ENCODE measurements at regions not wholly inside any gene's neighbourhood (a gene's known extent, or its start where the extent isn't known, plus 50 kb on each side); places are given as distances from the start of the nearest gene placed in this dataset.

- TF ChIP-seq POLR2A (IDR thresholded peaks at IDR 0.05) (no peak), CTCF (IDR thresholded peaks at IDR 0.05) (no peak)
- no peak for DNase-seq
- Histone ChIP-seq H3K9me3 (no peaks in the 10 kb centered on the region), H3K36me3 (no peaks in the 10 kb centered on the region), H3K4me1 (peaks cover 0 to 5% (median 2%) of the 10 kb centered on the region in 4 donors), H3K27me3 (no peaks in the 10 kb centered on the region), H3K27ac (no peak overlapping the region), H3K4me3 (no peak overlapping the region)
- ATAC-seq, result no peak
- 76% methylated on average over 3 of the region's 3 CpGs for WGBS (ENCODE audit: insufficient coverage, low coverage, low lambda C conversion rate, missing lambda C conversion rate)
- intact Hi-C loops (cut with DNase I), result no loop called here
Observed at GRCh38 chr18:2219706-2220105, 351.6 kb downstream of the METTL4 start.

- TF ChIP-seq CTCF (IDR thresholded peaks at IDR 0.05) (no peak), POLR2A (IDR thresholded peaks at IDR 0.05) (no peak)
- Histone ChIP-seq H3K4me3 (no peak overlapping the region), H3K9me3 (no peaks in the 10 kb centered on the region), H3K36me3 (no peaks in the 10 kb centered on the region), H3K27me3 (no peaks in the 10 kb centered on the region), H3K27ac (no peak overlapping the region), H3K4me1 (peaks cover 0 to 5% (median 2%) of the 10 kb centered on the region in 4 donors)
- intact Hi-C loops (cut with DNase I), result no loop called here
- ATAC-seq (peak in 3 of 4 donors; percentile 52 to 86 (median 80)), DNase-seq (peak in 1 of 3 donors; percentile 48)
- WGBS (ENCODE audit: insufficient coverage, low coverage, low lambda C conversion rate, missing lambda C conversion rate), result 59% methylated on average over 5 of the region's 5 CpGs
Observed at GRCh38 chr18:2222270-2223185, 348.8 kb downstream of the METTL4 start.

- intact Hi-C loops (cut with DNase I), result no loop called here
- ATAC-seq (no peak), DNase-seq (no peak)
- no peaks in the 10 kb centered on the region for H3K36me3 ChIP-seq
- H3K27ac ChIP-seq, result no peak overlapping the region
- WGBS (ENCODE audit: insufficient coverage, low coverage, low lambda C conversion rate, missing lambda C conversion rate), result 62% methylated on average over 5 of the region's 5 CpGs
- H3K9me3 ChIP-seq, result no peaks in the 10 kb centered on the region
- no peak overlapping the region for H3K4me3 ChIP-seq
- H3K4me1 ChIP-seq, result peaks cover 0 to 5% (median 2%) of the 10 kb centered on the region in 4 donors
- no peaks in the 10 kb centered on the region for H3K27me3 ChIP-seq
- TF ChIP-seq POLR2A (IDR thresholded peaks at IDR 0.05) (no peak), CTCF (IDR thresholded peaks at IDR 0.05) (no peak)
Observed at GRCh38 chr18:2223449-2223848, 347.9 kb downstream of the METTL4 start.

GRCh38 chr18:2223849-2224248 is 347.5 kb downstream of the METTL4 start:
- TF ChIP-seq CTCF (IDR thresholded peaks at IDR 0.05), result peak; percentile 22 to 59 (median 52)
- no peak for TF ChIP-seq POLR2A (IDR thresholded peaks at IDR 0.05)
- peak in 3 of 4 donors; percentile 32 to 82 (median 75) for ATAC-seq
- intact Hi-C loops (cut with DNase I), result no loop called here

More at GRCh38 chr18:2223849-2224248, 347.5 kb downstream of the METTL4 start:
- Histone ChIP-seq H3K4me3 (no peak overlapping the region), H3K36me3 (no peaks in the 10 kb centered on the region), H3K4me1 (peaks cover 0 to 5% (median 2%) of the 10 kb centered on the region in 4 donors), H3K27me3 (no peaks in the 10 kb centered on the region), H3K9me3 (no peaks in the 10 kb centered on the region), H3K27ac (no peak overlapping the region)
- WGBS (ENCODE audit: insufficient coverage, low coverage, low lambda C conversion rate, missing lambda C conversion rate), result 9% methylated on average over 2 of the region's 2 CpGs
- DNase-seq, result no peak

Data from right lobe of liver (tissue), 6 donors.